Tibial artery (tissue), 4 donors: ENCODE measurements at regions not wholly inside any gene's neighbourhood (a gene's known extent, or its start where the extent isn't known, plus 50 kb on each side); places are given as distances from the start of the nearest gene placed in this dataset.

Experiments used
- DNase-seq, 2 donors: peaks; one replicate each; pipeline ENCODE4 v3.0.0-alpha.2; 2019
- H3K27ac ChIP-seq, 2 donors: fragments of 200-600 bp; sonication (generic) in 1 of 2; 1 replicate in 1 of 2; 2 replicates in 1 of 2; pipeline ENCODE4 v1.5.1; 2018 to 2019; ENCODE audit warnings: mild to moderate bottlenecking in 1 of 2
- H3K27me3 ChIP-seq, 2 donors: fragments of 200-600 bp; sonication (generic) in 1 of 2; one replicate each; pipeline versions ENCODE4 v1.5.1 to v1.6.0; 2016 to 2019
- H3K36me3 ChIP-seq, 3 donors: fragments of 200-600 bp; sonication (generic) in 2 of 3; one replicate each; pipeline ENCODE4 v1.5.1; 2016 to 2019; ENCODE audit warnings: mild to moderate bottlenecking in 2 of 3
- H3K4me1 ChIP-seq, 4 donors: fragments of 200-600 bp; sonication (generic) in 2 of 4; 1 replicate in 3 of 4; 2 replicates in 1 of 4; pipeline ENCODE4 v1.5.1; 2016 to 2019
- H3K4me3 ChIP-seq, 2 donors: fragments of 200-600 bp; sonication (generic) in 1 of 2; 1 replicate in 1 of 2; 2 replicates in 1 of 2; pipeline ENCODE4 v1.5.1; 2018 to 2019; ENCODE audit warnings: mild to moderate bottlenecking in 2 of 2
- H3K9me3 ChIP-seq, 3 donors: fragments of 200-600 bp; sonication (generic) in 1 of 3; one replicate each; pipeline ENCODE4 v1.5.1; 2016 to 2019
- intact Hi-C: fragments of 100-400 bp; cut with DNase I; formaldehyde crosslinking; loops from one replicate; pipeline ENCODE4 v1.15.0; 2023; ENCODE audit warnings: low total_unique reads
- TF ChIP-seq, protein P1 (sequence below), 2 experiments: fragments of 200-600 bp in 1 of 2; fragments of 450-650 bp in 1 of 2; IDR thresholded peaks; one replicate each; pipeline ENCODE4 v1.5.1; 2017 to 2019; ENCODE audit warnings: antibody characterized with exemption in 2 of 2, mild to moderate bottlenecking in 1 of 2, moderate library complexity in 1 of 2

DNA sequence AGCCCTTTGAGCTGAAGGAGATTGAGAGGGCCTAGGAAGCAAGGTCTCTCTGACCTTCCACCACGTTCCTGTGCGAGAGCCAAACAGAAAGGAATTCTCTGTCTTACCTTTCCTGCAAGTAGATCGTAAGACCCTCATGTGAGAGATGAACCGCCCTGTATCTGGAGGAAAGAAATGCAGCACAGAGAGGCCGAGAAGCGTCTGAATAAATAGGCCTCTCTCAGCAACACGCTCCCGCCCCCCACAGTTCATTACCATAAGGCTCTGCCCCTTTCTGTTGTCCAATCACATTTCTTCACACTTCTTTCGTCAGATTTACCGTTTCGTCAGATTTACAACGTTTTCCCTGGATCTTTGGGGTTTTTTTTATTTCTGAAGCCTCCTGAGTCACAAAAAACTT is 90.3 kb downstream of the BLID start:
- Histone ChIP-seq H3K9me3 (no peaks in the 10 kb centered on the region), H3K4me3 (no peak overlapping the region), H3K4me1 (peaks cover 0 to 1% (median 0%) of the 10 kb centered on the region in 4 donors), H3K27me3 (no peaks in the 10 kb centered on the region), H3K36me3 (no peaks in the 10 kb centered on the region), H3K27ac (no peak overlapping the region)
- no peak for DNase-seq
- intact Hi-C loops, result no loop called here
- TF ChIP-seq, protein P1, sequence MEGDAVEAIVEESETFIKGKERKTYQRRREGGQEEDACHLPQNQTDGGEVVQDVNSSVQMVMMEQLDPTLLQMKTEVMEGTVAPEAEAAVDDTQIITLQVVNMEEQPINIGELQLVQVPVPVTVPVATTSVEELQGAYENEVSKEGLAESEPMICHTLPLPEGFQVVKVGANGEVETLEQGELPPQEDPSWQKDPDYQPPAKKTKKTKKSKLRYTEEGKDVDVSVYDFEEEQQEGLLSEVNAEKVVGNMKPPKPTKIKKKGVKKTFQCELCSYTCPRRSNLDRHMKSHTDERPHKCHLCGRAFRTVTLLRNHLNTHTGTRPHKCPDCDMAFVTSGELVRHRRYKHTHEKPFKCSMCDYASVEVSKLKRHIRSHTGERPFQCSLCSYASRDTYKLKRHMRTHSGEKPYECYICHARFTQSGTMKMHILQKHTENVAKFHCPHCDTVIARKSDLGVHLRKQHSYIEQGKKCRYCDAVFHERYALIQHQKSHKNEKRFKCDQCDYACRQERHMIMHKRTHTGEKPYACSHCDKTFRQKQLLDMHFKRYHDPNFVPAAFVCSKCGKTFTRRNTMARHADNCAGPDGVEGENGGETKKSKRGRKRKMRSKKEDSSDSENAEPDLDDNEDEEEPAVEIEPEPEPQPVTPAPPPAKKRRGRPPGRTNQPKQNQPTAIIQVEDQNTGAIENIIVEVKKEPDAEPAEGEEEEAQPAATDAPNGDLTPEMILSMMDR (IDR thresholded peaks at IDR 0.05), result no peak

- intact Hi-C loops, result no loop called here
- no peaks in the 10 kb centered on the region for H3K9me3 ChIP-seq
Measured at GRCh38 chr11:122024278-122024677, 91.7 kb downstream of the BLID start.

GRCh38 chr11:122023614-122024250 is 92.3 kb downstream of the BLID start:
- no peak overlapping the region for H3K4me3 ChIP-seq
- peaks cover 0 to 16% (median 1%) of the 10 kb centered on the region in 4 donors for H3K4me1 ChIP-seq
- peak overlapping the region in 1 of 2 donors; percentile 47 for H3K27ac ChIP-seq
- H3K36me3 ChIP-seq, result no peaks in the 10 kb centered on the region
- H3K9me3 ChIP-seq, result no peaks in the 10 kb centered on the region
- DNase-seq, result no peak
- no peaks in the 10 kb centered on the region for H3K27me3 ChIP-seq
- TF ChIP-seq, protein P1 (IDR thresholded peaks at IDR 0.05), result peak; percentile 15 to 31
- intact Hi-C loops, result no loop called here

More at GRCh38 chr11:122024278-122024677, 91.7 kb downstream of the BLID start:
- H3K27ac ChIP-seq, result peak overlapping the region in 1 of 2 donors; percentile 47
- peaks cover 0 to 13% (median 0%) of the 10 kb centered on the region in 4 donors for H3K4me1 ChIP-seq
- no peak overlapping the region for H3K4me3 ChIP-seq
- DNase-seq, result no peak
- H3K36me3 ChIP-seq, result no peaks in the 10 kb centered on the region
- TF ChIP-seq, protein P1 (IDR thresholded peaks at IDR 0.05), result no peak
- no peaks in the 10 kb centered on the region for H3K27me3 ChIP-seq

DNA sequence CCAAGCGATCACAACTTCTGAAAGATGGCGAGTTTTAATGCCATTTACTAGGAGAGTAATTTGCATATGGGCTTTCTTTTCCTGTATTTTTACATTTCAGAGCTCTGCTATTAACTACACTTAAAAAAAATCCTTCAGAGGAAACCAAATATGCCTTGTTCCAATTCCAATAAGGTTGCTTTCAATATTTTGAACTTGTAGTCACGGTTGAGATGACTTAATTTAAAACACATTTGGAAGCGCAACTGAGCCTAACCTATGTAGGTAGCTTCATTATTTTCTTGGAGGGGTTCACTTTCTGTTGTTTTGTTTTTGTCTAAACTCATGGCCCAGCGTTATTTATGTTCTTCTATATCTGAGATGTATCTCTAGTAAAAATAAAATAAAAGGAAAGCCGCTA is 93.4 kb downstream of the BLID start:
- no peaks in the 10 kb centered on the region for H3K36me3 ChIP-seq
- no peaks in the 10 kb centered on the region for H3K9me3 ChIP-seq
- no peaks in the 10 kb centered on the region for H3K27me3 ChIP-seq
- DNase-seq, result no peak
- H3K27ac ChIP-seq, result no peak overlapping the region
- H3K4me1 ChIP-seq, result peaks cover 0 to 16% (median 1%) of the 10 kb centered on the region in 4 donors
- H3K4me3 ChIP-seq, result no peak overlapping the region
- TF ChIP-seq, protein P1 (IDR thresholded peaks at IDR 0.05), result no peak
- intact Hi-C loops, result no loop called here

GRCh38 chr11:122020902-122021301 is 95.1 kb downstream of the BLID start:
- DNase-seq, result no peak
- intact Hi-C loops, result no loop called here
- Histone ChIP-seq H3K9me3 (no peaks in the 10 kb centered on the region), H3K36me3 (no peaks in the 10 kb centered on the region), H3K27ac (peak overlapping the region in 1 of 2 donors; percentile 32), H3K4me1 (peaks cover 0 to 16% (median 1%) of the 10 kb centered on the region in 4 donors), H3K27me3 (no peaks in the 10 kb centered on the region), H3K4me3 (no peak overlapping the region)
- TF ChIP-seq, protein P1 (IDR thresholded peaks at IDR 0.05), result peak; percentile 42 to 51
